Loucy (cell line): ENCODE measurements at regions not wholly inside any gene's neighbourhood (a gene's known extent, or its start where the extent isn't known, plus 50 kb on each side); places are given as distances from the start of the nearest gene placed in this dataset.

Experiments
- EZH2phosphoT487 ChIP-seq: fragments of 200-600 bp; IDR thresholded peaks from 2 replicates; pipeline ENCODE4 v1.6.1; 2018; ENCODE audit warnings: antibody characterized with exemption, mild to moderate bottlenecking, moderate library complexity, borderline replicate concordance
- TF ChIP-seq, protein P1 (sequence below): fragments of 200-600 bp; sonication (generic); conservative IDR thresholded peaks from 2 replicates; pipeline ENCODE4 v1.5.1; 2014; ENCODE audit warnings: mild to moderate bottlenecking, antibody characterized with exemption, low read length

- TF ChIP-seq, protein P1, sequence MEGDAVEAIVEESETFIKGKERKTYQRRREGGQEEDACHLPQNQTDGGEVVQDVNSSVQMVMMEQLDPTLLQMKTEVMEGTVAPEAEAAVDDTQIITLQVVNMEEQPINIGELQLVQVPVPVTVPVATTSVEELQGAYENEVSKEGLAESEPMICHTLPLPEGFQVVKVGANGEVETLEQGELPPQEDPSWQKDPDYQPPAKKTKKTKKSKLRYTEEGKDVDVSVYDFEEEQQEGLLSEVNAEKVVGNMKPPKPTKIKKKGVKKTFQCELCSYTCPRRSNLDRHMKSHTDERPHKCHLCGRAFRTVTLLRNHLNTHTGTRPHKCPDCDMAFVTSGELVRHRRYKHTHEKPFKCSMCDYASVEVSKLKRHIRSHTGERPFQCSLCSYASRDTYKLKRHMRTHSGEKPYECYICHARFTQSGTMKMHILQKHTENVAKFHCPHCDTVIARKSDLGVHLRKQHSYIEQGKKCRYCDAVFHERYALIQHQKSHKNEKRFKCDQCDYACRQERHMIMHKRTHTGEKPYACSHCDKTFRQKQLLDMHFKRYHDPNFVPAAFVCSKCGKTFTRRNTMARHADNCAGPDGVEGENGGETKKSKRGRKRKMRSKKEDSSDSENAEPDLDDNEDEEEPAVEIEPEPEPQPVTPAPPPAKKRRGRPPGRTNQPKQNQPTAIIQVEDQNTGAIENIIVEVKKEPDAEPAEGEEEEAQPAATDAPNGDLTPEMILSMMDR = no peak
- TF ChIP-seq EZH2phosphoT487 = no peak
These were observed 615.4 kb downstream of the C12orf50 start for GRCh38 chr12:87413784-87414183.
